ENCODE measurements at regions not wholly inside any gene's neighbourhood (a gene's known extent, or its start where the extent isn't known, plus 50 kb on each side); places are given as distances from the start of the nearest gene placed in this dataset.
A peak's percentile ranks its signal among the peaks of the same experiment; 100 is the strongest.

DNA sequence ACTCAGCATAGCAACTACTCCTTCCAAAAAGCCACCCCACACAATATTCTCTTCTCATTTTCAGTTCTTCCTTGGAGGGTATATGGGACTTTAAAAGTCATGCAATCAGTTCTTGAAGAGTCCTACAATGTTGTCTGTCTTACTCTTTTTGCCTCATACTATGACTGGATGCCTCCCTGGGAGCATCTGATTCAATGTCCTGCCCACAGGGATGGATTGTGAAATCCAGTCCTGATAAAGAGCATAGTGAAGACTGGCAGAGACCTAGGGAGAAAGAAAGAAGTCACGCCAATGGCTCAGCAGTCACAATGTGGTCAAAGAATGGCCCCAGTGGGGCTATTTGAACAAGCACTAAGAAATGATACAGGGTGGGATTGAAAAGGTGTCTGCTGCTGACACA, 155.1 kb upstream of the SERPINE2 start:
- DNase-seq (ENCODE audit: low read depth in 2 of 2): no peak
- H3K27ac ChIP-seq (ENCODE audit: insufficient read depth, low read length): no peak overlapping the region
- no peaks in the 10 kb centered on the region for H3K79me2 ChIP-seq (ENCODE audit: control insufficient read depth, insufficient read depth, low read length)
- no peak overlapping the region for H3K4me2 ChIP-seq (ENCODE audit: extremely low read depth, insufficient read depth, low read length)
- no peak overlapping the region for H3K4me3 ChIP-seq (replicated peaks in 1 of 4; ENCODE audit: control extremely low read depth in 1 of 4, insufficient read depth in 1 of 4, low read depth in 3 of 4, low read length in 4 of 4)
- no peak overlapping the region for H3K9ac ChIP-seq (ENCODE audit: insufficient read depth, low read length)
- H3K27me3 ChIP-seq (ENCODE audit: control insufficient read depth, insufficient read depth, low read length): no peaks in the 10 kb centered on the region
- H4K20me1 ChIP-seq (ENCODE audit: control insufficient read depth, extremely low read depth, insufficient read depth, low read length): no peaks in the 10 kb centered on the region
- H2AFZ ChIP-seq (ENCODE audit: low read length): no peak overlapping the region
- no peaks in the 10 kb centered on the region for H3K4me1 ChIP-seq (ENCODE audit: control insufficient read depth, extremely low read depth, insufficient read depth, low read length)
- TF ChIP-seq, protein P1, sequence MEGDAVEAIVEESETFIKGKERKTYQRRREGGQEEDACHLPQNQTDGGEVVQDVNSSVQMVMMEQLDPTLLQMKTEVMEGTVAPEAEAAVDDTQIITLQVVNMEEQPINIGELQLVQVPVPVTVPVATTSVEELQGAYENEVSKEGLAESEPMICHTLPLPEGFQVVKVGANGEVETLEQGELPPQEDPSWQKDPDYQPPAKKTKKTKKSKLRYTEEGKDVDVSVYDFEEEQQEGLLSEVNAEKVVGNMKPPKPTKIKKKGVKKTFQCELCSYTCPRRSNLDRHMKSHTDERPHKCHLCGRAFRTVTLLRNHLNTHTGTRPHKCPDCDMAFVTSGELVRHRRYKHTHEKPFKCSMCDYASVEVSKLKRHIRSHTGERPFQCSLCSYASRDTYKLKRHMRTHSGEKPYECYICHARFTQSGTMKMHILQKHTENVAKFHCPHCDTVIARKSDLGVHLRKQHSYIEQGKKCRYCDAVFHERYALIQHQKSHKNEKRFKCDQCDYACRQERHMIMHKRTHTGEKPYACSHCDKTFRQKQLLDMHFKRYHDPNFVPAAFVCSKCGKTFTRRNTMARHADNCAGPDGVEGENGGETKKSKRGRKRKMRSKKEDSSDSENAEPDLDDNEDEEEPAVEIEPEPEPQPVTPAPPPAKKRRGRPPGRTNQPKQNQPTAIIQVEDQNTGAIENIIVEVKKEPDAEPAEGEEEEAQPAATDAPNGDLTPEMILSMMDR (conservative IDR thresholded peaks at IDR 0.05 in 1 of 2, IDR thresholded peaks at IDR 0.05 in 1 of 2; ENCODE audit: low read depth in 1 of 2, low read length in 2 of 2): no peak
- no peak for TF ChIP-seq EZH2 (IDR thresholded peaks at IDR 0.05; ENCODE audit: low read length, missing control alignments)
- no peaks in the 10 kb centered on the region for H3K9me3 ChIP-seq (ENCODE audit: control insufficient read depth, insufficient read depth, low read depth, low read length)
- H3K36me3 ChIP-seq (ENCODE audit: control insufficient read depth, insufficient read depth, low read length): no peaks in the 10 kb centered on the region

GRCh38 chr2:224191465-224191864, 152.4 kb upstream of the SERPINE2 start:
- Histone ChIP-seq H3K79me2 (ENCODE audit: control insufficient read depth, insufficient read depth, low read length) (no peaks in the 10 kb centered on the region), H3K36me3 (ENCODE audit: control insufficient read depth, insufficient read depth, low read length) (no peaks in the 10 kb centered on the region), H3K27ac (ENCODE audit: insufficient read depth, low read length) (no peak overlapping the region), H3K4me2 (ENCODE audit: extremely low read depth, insufficient read depth, low read length) (no peak overlapping the region), H3K27me3 (ENCODE audit: control insufficient read depth, insufficient read depth, low read length) (no peaks in the 10 kb centered on the region), H3K9ac (ENCODE audit: insufficient read depth, low read length) (no peak overlapping the region), H4K20me1 (ENCODE audit: control insufficient read depth, extremely low read depth, insufficient read depth, low read length) (no peaks in the 10 kb centered on the region), H3K9me3 (ENCODE audit: control insufficient read depth, insufficient read depth, low read depth, low read length) (no peaks in the 10 kb centered on the region), H2AFZ (ENCODE audit: low read length) (no peak overlapping the region), H3K4me1 (ENCODE audit: control insufficient read depth, extremely low read depth, insufficient read depth, low read length) (no peaks in the 10 kb centered on the region), H3K4me3 (replicated peaks in 1 of 4; ENCODE audit: control extremely low read depth in 1 of 4, insufficient read depth in 1 of 4, low read depth in 3 of 4, low read length in 4 of 4) (no peak overlapping the region)
- no peak for DNase-seq (ENCODE audit: low read depth in 2 of 2)
- no peak for TF ChIP-seq EZH2 (IDR thresholded peaks at IDR 0.05; ENCODE audit: low read length, missing control alignments)
- TF ChIP-seq, protein P1 (conservative IDR thresholded peaks at IDR 0.05 in 1 of 2, IDR thresholded peaks at IDR 0.05 in 1 of 2; ENCODE audit: low read depth in 1 of 2, low read length in 2 of 2): no peak

DNA sequence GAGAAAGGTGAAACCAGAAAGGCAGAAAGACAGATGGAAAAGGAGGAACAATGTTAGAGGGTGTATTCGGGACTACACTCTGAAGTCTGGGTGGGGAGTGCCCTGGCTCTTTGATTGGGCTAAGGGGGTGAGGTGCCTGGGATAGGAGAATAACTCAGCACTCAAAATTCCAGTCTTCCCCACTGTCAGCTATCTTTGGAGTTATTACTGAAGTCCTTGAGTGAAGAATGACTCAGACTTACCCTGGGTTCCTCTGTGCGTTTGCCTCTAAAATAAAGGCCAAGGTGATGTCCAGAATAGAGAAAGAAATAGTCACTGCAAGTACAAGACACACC, 151.8 kb upstream of the SERPINE2 start:
- Histone ChIP-seq H3K36me3 (ENCODE audit: control insufficient read depth, insufficient read depth, low read length) (no peaks in the 10 kb centered on the region), H3K9me3 (ENCODE audit: control insufficient read depth, insufficient read depth, low read depth, low read length) (no peaks in the 10 kb centered on the region), H3K27ac (ENCODE audit: insufficient read depth, low read length) (no peak overlapping the region), H3K9ac (ENCODE audit: insufficient read depth, low read length) (no peak overlapping the region), H3K4me1 (ENCODE audit: control insufficient read depth, extremely low read depth, insufficient read depth, low read length) (no peaks in the 10 kb centered on the region), H4K20me1 (ENCODE audit: control insufficient read depth, extremely low read depth, insufficient read depth, low read length) (no peaks in the 10 kb centered on the region), H3K27me3 (ENCODE audit: control insufficient read depth, insufficient read depth, low read length) (no peaks in the 10 kb centered on the region), H2AFZ (ENCODE audit: low read length) (no peak overlapping the region), H3K4me3 (replicated peaks in 1 of 4; ENCODE audit: control extremely low read depth in 1 of 4, insufficient read depth in 1 of 4, low read depth in 3 of 4, low read length in 4 of 4) (no peak overlapping the region), H3K79me2 (ENCODE audit: control insufficient read depth, insufficient read depth, low read length) (no peaks in the 10 kb centered on the region), H3K4me2 (ENCODE audit: extremely low read depth, insufficient read depth, low read length) (no peak overlapping the region)
- TF ChIP-seq, protein P1 (conservative IDR thresholded peaks at IDR 0.05 in 1 of 2, IDR thresholded peaks at IDR 0.05 in 1 of 2; ENCODE audit: low read depth in 1 of 2, low read length in 2 of 2): no peak
- TF ChIP-seq EZH2 (IDR thresholded peaks at IDR 0.05; ENCODE audit: low read length, missing control alignments): no peak
- peak in 1 of 2 donors; percentile 54 for DNase-seq (ENCODE audit: low read depth in 2 of 2)

Data from fibroblast of lung (primary cell).